SH-SY5Y (cell line): ENCODE measurements at regions not wholly inside any gene's neighbourhood (a gene's known extent, or its start where the extent isn't known, plus 50 kb on each side); places are given as distances from the start of the nearest gene placed in this dataset.

ENCODE experiments used
- GATA2 ChIP-seq: IDR thresholded peaks from 2 replicates; pipeline ENCODE4 v1.6.1; 2011; ENCODE audit warnings: mild to moderate bottlenecking, low read depth, low read length
- GATA3 ChIP-seq: IDR thresholded peaks from 2 replicates; pipeline ENCODE4 v1.6.1; 2011; ENCODE audit warnings: low read depth, mild to moderate bottlenecking, low read length, moderate library complexity

- TF ChIP-seq GATA2 (no peak), GATA3 (no peak)
Measured at GRCh38 chr4:11615601-11616000, 186.9 kb upstream of the HS3ST1 start.
